AG04449 (cell line): ENCODE measurements at regions not wholly inside any gene's neighbourhood (a gene's known extent, or its start where the extent isn't known, plus 50 kb on each side); places are given as distances from the start of the nearest gene placed in this dataset.

Experiments
- CTCF ChIA-PET: fragments of 350-600 bp; formaldehyde crosslinking; extraction: SDS; loops from one replicate; lab custom pipeline; 2021; ENCODE audit warnings: antibody characterized with exemption; lab: Yijun Ruan, JAX
- POLR2A ChIA-PET: fragments of 400-600, 350-600 bp; formaldehyde crosslinking; extraction: SDS; loops from one replicate; lab custom pipeline; 2020; ENCODE audit warnings: antibody characterized with exemption, inconsistent platforms; lab: Yijun Ruan, JAX
- DNase-seq: peaks from one replicate; pipeline ENCODE4 v3.0.0-alpha.2; 2010; ENCODE audit warnings: low read depth, low spot score
- H3K4me3 ChIP-seq: 2 replicates; pipeline ENCODE4 v1.5.1; 2011; ENCODE audit warnings: low read depth, mild to moderate bottlenecking, control low read depth, low read length
- CTCF ChIP-seq: IDR thresholded peaks from one replicate; pipeline ENCODE4 v1.5.1; 2011; ENCODE audit warnings: mild to moderate bottlenecking, moderate library complexity, low read length, control low read depth, inconsistent platforms; ENCODE audit not compliant: insufficient read depth; ENCODE audit errors: missing control alignments

- POLR2A ChIA-PET, result no interaction called here
- no peak for TF ChIP-seq CTCF
- no peak for DNase-seq
- CTCF ChIA-PET, result no interaction called here
- no peak overlapping the region for H3K4me3 ChIP-seq
Observed at GRCh38 chr12:3357950-3358525, 133.0 kb upstream of the PRMT8 start.

GRCh38 chr12:3359478-3359877, 131.5 kb upstream of the PRMT8 start:
- no peak overlapping the region for H3K4me3 ChIP-seq
- TF ChIP-seq CTCF, result no peak
- ChIA-PET POLR2A (no interaction called here), CTCF (no interaction called here)
- no peak for DNase-seq

GRCh38 chr12:3361146-3361545, 129.9 kb upstream of the PRMT8 start:
- no peak for DNase-seq
- no peak for TF ChIP-seq CTCF
- ChIA-PET POLR2A (no interaction called here), CTCF (no interaction called here)
- no peak overlapping the region for H3K4me3 ChIP-seq

GRCh38 chr12:3362737-3363136, 128.3 kb upstream of the PRMT8 start:
- TF ChIP-seq CTCF, result no peak
- no peak for DNase-seq
- CTCF ChIA-PET, result interaction anchor here (1.0 to 1.3 kb wide), 2 partner anchors 10 to 63 kb away, joined by 3 read pairs; no protein-coding TSS in a partner anchor
- no peak overlapping the region for H3K4me3 ChIP-seq
- POLR2A ChIA-PET, result no interaction called here

GRCh38 chr12:3363608-3364007, 127.4 kb upstream of the PRMT8 start:
- no peak for TF ChIP-seq CTCF
- DNase-seq, result no peak
- ChIA-PET CTCF (interaction anchor here (1.3 kb wide), 1 partner anchor 9 kb away, joined by 3 read pairs; no protein-coding TSS in a partner anchor), POLR2A (no interaction called here)
- no peak overlapping the region for H3K4me3 ChIP-seq

- TF ChIP-seq CTCF, result no peak
- DNase-seq, result no peak
- CTCF ChIA-PET, result no interaction called here
Observed at GRCh38 chr12:3364226-3364625, 126.8 kb upstream of the PRMT8 start.

More at GRCh38 chr12:3364226-3364625, 126.8 kb upstream of the PRMT8 start:
- no peak overlapping the region for H3K4me3 ChIP-seq
- POLR2A ChIA-PET, result no interaction called here
